ENCODE measurements at regions not wholly inside any gene's neighbourhood (a gene's known extent, or its start where the extent isn't known, plus 50 kb on each side); places are given as distances from the start of the nearest gene placed in this dataset.
"Not testable (repeated sequence)": the region's sequence is repeated elsewhere in the genome, so short reads cannot be mapped to it uniquely, and the experiment has no call there.

DNA sequence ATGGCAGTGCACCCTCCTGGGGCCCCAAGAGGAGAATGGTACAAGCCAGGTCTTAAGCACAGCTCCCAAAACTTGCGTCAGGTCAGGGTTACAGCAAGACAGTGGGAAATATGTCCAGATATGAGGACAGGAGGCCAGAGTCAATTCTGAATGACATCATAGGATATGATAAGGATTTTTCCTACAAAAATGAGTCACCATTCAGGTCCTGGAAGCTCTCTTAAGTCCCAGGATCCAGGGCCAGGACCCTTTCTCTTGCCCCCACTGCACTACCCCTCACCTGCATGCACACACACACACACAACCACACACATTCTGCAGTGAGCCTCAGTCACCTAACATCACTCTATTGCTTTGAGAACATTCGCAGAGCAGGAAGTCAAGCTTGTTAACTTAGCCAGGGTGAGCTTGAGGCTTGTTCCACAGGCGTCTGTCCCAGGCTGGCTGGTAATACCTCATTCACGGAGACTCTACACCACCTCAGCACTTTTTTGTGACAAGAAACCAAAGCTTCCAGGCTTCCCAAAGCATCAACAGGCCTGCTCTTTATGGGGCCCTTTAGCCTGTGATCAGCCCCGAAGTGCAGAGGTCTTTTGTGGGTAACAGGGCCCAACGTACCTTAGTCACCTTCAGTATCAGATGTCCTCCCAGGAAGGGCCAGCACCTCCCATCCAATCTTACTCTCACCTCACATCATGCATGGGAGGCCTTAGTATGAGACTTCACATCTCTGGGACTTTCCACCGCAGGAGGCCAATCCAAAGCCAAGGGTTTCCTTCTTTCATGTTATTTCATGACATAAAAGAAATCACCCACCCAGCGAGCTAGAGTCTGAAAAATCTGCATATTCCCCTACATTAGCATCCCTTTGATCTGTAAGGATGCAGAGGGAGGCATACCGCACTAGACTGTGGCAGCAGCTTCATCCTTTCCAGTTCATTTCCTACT is 74.0 kb upstream of the LIPC start:
- no peak for DNase-seq (ENCODE audit: low read depth, low spot score)

DNA sequence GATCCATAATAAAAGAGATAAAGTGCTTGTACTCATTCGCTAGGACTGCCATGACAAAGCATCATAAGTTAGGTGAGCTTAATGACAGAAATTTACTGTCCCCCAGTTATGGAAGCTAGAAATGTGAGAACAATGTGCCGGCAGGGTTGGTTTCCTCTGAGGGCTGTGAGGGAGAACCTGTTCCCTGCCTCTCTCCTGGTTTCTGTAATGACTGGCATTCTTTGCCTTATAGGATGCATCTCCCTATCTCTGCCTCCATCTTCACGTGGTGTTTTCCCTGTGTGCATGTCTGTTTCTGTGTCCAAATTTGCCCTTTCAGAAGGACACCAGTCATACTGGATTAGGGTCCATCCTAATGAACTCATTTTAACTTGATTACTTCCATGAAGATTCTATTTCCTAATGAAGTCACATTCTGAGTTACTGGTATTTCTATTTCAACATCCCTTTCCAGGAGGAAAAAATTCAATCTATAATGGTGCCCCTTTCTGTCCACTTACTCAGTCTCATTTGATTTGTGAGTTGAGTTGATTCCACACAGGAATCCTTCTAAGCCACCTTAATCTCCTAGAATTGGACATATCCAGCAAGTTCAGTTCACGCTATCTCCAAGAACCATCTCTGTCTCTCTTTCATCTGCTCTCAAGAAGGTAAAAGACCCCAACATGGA is 71.2 kb upstream of the LIPC start:
- DNase-seq (ENCODE audit: low read depth, low spot score), result no peak

DNA sequence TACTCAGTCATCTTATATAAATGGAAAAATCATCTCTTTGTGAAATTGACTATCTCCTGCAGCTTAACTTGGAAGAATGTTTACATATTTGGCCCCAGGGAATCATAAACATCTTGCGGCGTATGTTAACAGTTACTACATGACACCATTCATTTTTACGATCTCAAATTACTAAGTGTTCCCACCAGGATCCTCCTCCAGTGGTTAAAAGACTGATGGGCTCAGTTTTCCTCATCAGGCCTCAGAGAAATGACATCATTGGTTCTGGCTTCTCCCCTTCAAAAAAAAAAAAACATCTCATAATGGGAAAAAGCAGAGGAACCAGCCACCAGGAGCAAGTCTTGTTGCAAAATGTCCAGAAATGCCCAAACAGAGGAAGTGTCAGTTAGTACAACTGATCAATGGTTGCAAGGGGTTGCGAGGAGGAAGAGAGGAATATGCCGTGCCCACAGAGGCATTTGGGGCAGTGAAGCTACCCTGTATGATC is 70.5 kb upstream of the LIPC start:
- no peak for DNase-seq (ENCODE audit: low read depth, low spot score)

DNA sequence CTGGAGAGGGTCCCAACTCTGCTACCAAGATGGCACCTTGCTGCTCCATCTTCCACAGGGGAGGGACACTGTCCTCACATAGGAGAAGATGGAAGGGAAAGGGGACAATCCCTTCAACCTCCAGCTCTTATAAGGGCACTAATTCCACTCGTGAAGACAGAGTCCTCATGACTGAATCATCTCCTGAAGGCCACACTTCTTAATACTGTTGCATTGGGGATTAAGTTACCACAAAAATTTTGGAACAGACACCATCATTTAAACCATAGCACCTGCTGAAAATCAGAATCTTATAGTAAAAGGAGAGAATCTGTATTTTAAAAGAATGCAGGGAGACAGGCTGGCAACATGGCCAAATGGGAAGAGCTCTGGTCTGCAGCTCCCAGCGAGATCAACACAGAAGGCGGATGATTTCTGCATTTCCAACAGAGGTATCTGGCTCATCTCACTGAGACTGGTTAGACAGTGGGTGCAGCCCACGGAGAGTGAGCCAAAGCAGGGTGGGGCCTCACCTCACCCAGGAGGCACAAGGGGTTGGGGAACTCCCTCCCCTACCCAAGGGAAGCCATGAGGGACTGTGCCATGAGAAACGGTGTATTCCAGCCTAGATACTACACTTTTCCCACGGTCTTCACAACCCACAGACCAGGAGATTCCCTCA is 69.4 kb upstream of the LIPC start:
- DNase-seq (ENCODE audit: low read depth, low spot score), result no peak

DNA sequence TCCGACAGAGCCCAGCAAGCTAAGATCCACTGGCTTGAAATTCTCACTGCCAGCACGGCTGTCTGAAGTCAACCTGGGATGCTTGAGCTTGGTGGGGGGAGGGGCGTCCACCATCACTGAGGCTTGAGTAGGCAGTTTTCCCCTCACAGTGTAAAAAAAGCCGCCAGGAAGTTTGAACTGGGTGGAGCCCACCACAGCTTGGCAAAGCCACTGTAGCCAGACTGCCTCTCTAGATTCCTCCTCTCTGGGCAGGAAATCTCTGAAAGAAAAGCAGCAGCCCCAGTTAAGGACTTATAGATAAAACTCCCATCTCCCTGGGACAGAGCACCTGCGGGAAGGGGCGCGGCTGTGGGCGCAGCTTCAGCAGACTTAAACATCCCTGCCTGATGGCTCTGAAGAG is 68.7 kb upstream of the LIPC start:
- DNase-seq (ENCODE audit: low read depth, low spot score), result not testable (repeated sequence)

DNA sequence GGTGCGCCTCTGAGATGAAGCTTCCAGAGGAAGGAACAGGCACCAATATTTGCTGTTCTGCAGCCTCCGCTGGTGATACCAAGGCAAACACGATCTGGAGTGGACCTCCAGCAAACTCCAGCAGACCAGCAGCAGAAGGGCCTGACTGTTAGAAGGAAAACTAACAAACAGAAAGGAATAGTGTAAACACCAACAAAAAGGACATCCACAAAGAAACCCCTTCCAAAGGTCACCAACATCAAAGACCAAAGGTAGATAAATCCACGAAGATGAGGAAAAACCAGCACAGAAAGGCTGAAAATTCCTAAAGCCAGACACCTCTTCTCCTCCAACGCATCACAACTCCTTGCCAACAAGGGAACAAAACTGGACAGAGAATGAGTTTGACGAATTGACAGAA is 68.1 kb upstream of the LIPC start:
- DNase-seq (ENCODE audit: low read depth, low spot score), result not testable (repeated sequence)

DNA sequence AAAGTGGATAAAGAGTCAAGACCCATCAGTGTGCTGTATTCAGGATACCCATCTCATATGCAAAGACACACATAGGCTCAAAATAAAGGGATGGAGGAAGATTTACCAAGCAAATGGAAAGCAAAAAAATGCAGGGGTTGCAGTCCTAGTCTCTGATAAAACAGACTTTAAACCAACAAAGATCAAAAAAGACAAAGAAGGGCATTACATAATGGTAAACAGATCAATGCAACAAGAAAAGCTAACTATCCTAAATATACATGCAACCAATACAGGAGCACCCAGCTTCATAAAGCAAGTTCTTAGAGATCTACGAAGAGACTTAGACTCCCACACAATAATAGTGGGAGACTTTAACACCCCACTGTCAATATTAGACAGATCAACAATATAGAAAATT is 66.7 kb upstream of the LIPC start:
- DNase-seq (ENCODE audit: low read depth, low spot score), result not testable (repeated sequence)

DNA sequence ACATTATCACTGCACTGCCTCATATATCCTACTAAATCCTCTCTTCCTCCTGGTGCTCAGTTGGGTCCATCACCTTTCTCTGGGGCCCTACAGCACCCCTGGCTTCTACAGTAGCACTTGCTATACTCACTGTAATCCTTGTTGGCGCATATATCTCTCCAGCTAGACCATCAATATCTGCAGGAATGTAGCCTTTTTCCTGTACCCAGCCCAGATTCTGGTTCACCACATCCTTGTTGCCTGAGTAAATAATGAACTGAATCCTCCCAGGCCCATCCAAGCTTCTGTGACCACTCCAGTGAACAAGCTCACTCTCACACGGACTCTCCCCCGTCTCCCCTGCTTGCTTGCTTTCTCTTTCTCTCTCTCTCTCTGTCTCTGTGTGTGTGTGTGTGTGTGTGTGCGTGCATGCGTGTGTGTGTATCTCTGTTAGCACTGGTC is 62.5 kb upstream of the LIPC start:
- DNase-seq (ENCODE audit: low read depth, low spot score), result no peak

DNA sequence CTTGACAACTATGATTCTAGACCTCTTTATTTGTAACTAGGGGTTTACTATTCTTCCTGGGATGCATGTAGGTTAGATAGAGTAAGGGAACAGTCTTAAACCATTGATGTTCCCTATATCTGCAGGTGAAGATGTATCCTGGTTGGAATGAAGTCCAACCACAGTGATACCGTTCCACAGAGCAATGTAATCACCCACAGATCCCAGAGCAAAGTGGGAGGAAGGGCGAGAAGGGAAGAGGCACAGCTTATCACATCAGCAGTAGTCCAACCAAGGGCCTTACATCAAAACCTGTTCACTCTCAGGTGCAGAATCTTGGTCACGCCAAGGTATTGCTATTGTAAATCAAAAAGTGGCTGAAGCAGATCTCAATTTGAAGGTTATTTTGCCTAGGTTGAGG is 61.8 kb upstream of the LIPC start:
- no peak for DNase-seq (ENCODE audit: low read depth, low spot score)

DNA sequence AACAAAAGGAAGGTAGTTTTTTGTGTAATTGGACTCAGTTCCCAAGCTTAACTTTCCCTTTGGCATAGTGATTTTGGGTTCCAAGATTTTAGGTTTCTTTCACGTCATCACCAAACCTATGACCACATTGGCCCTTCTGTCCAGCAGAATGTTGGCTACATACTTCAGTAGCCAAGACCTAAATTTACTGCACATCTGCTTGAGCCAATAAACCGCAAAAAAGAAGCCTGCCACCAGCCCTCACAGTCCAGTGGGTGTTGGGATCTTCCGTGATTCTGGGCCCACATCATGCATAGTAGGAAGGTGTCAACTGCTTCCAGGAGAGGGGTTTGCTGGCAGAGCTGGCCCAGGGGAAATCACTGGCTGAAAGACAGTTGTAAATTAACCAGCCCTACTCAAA is 57.6 kb upstream of the LIPC start:
- no peak for DNase-seq (ENCODE audit: low read depth, low spot score)

DNA sequence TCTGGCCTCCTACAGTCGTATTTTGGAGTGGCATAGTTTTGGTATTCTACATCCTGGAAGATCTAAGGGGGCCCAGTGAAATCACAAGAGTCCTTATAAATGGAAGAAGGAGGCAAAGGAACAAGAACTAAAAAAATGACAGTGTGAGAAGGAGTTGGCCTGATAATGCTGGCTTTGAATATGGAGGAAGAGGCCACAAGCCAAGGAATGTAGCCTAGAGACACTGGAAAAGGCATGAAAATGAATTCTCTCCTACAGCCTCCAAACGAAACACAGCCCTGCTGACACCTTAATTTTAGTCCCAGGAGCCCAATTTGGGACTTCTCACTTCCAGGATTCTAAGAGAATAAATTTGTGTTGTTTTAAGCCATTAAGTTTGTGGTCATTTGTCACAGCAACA is 54.6 kb upstream of the LIPC start:
- no peak for DNase-seq (ENCODE audit: low read depth, low spot score)

DNA sequence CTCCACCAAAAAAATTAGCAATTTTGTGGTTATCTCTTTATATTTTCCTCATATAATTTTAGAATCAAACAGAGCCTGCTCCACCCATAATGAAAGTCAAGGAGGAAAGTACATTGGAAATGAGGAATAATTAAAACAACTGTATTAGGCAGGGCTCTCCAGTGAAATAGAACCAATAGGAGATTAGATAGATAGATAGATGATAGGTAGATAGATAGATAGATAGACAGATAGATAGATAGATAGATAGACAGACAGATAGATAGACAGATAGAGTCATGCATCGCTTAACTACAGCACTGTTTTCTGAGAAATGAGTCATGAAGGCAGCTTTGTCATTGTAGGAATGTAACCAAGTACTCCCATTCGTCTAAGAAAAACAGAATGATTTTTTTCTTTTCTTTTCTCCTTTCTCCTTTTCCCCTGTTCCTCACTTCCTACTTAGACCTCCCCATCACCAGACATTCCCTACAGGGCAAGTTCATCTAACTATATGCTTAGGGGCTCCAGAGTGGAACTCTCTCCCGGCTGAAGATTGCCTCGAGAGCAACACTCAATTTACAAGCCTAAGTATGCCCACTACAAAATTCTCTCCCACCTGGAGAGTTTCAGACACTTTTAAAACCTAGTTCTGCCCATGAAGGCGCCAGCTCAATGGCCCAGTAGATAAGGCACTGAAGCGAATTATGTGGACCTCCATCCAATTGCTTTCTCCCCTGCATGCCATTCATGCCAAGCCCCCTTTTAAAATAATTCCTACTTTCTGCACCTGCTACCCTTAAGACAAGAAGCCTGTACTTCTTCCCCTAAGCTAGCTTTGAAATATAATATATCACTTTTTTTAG is 53.3 kb upstream of the LIPC start:
- DNase-seq (ENCODE audit: low read depth, low spot score), result no peak

DNA sequence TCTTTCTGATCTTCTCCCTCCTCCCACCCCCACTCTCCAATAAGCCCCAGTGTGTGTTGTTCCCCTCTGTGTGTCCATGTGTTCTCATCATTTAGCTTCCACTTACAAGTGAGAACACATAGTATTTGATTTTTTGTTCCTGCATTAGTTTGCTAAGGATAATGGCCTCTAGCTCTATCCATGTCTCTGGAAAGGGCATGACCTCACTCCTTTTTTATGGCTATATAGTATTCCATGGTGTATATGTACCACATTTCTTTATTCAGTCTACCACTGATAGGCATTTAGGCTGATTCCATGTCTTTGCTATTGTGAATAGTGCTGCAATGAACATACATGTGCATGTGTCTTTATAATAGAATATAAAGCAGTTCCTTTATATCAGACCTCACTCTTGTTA is 52.3 kb upstream of the LIPC start:
- DNase-seq (ENCODE audit: low read depth, low spot score), result not testable (repeated sequence)

DNA sequence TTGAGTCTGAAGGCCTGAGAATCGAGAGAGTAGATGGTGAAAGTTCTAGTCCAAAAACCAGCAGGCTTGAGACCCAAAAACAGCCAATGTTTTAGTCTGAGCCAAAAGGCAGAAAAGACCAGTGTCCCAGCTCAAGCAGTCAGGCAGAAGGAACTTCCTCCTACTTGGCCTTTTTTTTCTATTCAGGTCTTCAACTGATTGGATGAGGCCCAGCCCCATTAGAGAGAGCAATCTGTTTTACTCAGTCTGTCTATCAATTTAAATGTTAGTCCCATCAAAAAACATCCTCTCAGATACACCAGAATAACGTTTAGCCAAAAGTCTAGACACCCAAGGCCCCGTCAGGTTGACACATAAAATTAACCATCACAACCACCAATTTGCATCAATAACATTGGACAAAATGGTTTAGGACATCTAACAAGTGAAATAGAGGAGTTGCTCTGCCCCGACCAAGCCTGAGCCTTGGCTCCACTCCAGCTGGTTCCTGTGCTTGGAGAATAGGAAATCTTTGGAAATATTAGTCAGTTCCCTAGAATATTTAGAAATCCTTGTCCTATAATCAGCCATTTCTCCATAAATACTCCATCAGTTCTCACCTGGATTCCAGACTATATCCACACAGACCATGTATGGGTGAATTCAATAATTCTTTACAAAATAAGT is 51.4 kb upstream of the LIPC start:
- DNase-seq (ENCODE audit: low read depth, low spot score), result no peak

DNA sequence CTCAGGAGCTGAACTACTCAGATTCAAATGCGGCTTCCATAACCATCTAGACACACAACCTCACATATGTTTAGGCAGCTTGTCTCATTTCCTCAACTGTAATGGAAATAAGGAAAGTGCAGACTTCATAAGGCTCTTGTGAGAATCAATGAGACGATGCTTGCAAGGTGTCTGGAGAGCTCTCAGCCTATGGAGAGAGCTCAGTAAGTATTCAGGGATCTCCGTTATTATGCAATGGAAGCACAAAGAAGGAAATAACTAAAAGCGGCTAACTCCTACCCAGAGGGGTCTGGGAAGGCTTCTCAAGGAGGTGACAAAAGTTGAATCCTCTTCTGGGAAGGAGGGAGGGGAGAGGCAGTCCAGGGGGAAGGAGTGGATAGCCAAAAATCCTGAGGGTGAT is 50.1 kb upstream of the LIPC start:
- no peak for DNase-seq (ENCODE audit: low read depth, low spot score)
